Endothelial cell of umbilical vein (primary cell): ENCODE measurements at regions not wholly inside any gene's neighbourhood (a gene's known extent, or its start where the extent isn't known, plus 50 kb on each side); places are given as distances from the start of the nearest gene placed in this dataset.

Experiments used
- BruUV-seq: library from RNA; stranded (reverse); fragments of 400-500 nt; replicated peaks from 2 replicates; lab custom pipeline; 2021; lab: Mats Ljungman, UMichigan
- CTCF ChIA-PET: fragments of 300-600, 350-600 bp; sonication (Branson Sonifier 250); formaldehyde crosslinking; loops from one replicate; lab custom pipeline; 2021; ENCODE audit warnings: antibody characterized with exemption, inconsistent platforms; lab: Charles Lee
- POLR2A ChIA-PET: fragments of 300-600, 350-600 bp; sonication (Branson Sonifier 250); formaldehyde crosslinking; loops from one replicate; lab custom pipeline; 2021; ENCODE audit warnings: antibody characterized with exemption, inconsistent platforms; lab: Charles Lee
- DNase-seq: peaks from one replicate; pipeline ENCODE4 v3.0.0-alpha.2; 2011; ENCODE audit warnings: low read depth, low spot score
- FAIRE-seq: peaks from 2 replicates; lab custom pipeline; 2011; peaks lifted over from hg19 to GRCh38; lab: Jason Lieb, UNC
- H2AFZ ChIP-seq: 2 replicates; pipeline ENCODE4 v1.6.0; 2012; ENCODE audit warnings: low read depth, low read length, control low read depth, inconsistent platforms
- H3K27ac ChIP-seq: 2 replicates; pipeline ENCODE4 v1.5.1; 2011; ENCODE audit warnings: low read depth, mild to moderate bottlenecking, control low read depth, low read length, moderate library complexity; ENCODE audit not compliant: insufficient read depth
- H3K27me3 ChIP-seq, 2 experiments: 2 replicates each; pipeline versions ENCODE4 v1.6.0 to v1.6.1; 2011; ENCODE audit warnings: low read length in 2 of 2, mixed read lengths in 1 of 2; ENCODE audit not compliant: control insufficient read depth in 2 of 2, insufficient read depth in 2 of 2
- H3K36me3 ChIP-seq, 2 experiments: 2 replicates in 1 of 2; 3 replicates in 1 of 2; pipeline ENCODE4 v1.5.1; 2011; ENCODE audit warnings: low read length in 2 of 2, mild to moderate bottlenecking in 1 of 2, moderate library complexity in 1 of 2; ENCODE audit not compliant: control insufficient read depth in 2 of 2, insufficient read depth in 2 of 2; ENCODE audit errors: extremely low read depth in 1 of 2
- H3K4me1 ChIP-seq: 3 replicates; pipeline ENCODE4 v1.5.1; 2011; ENCODE audit warnings: mild to moderate bottlenecking, low read length; ENCODE audit not compliant: control insufficient read depth, insufficient read depth; ENCODE audit errors: extremely low read depth
- H3K4me2 ChIP-seq: 2 replicates; pipeline ENCODE4 v1.6.1; 2011; ENCODE audit warnings: low read length, control low read depth, mixed read lengths; ENCODE audit not compliant: insufficient read depth
- H3K4me3 ChIP-seq, 3 experiments: fragments of 200-600 bp in 1 of 3; sonication (generic), shearing (Covaris generic) in 1 of 3; replicated peaks in 1 of 3; 2 replicates each; pipeline ENCODE4 v1.5.1; 2011 to 2016; ENCODE audit warnings: control low read depth in 3 of 3, low read length in 3 of 3, mild to moderate bottlenecking in 2 of 3, inconsistent platforms in 1 of 3, low read depth in 1 of 3, moderate library complexity in 1 of 3; ENCODE audit not compliant: insufficient read depth in 1 of 3
- H3K79me2 ChIP-seq: 2 replicates; pipeline ENCODE4 v1.6.0; 2012; ENCODE audit warnings: low read length, inconsistent platforms; ENCODE audit not compliant: control insufficient read depth, insufficient read depth
- H3K9ac ChIP-seq: replicated peaks from 2 replicates; pipeline ENCODE3; 2011; ENCODE audit warnings: low read length, control low read depth; ENCODE audit not compliant: insufficient read depth; ENCODE audit errors: extremely low read depth
- H3K9me1 ChIP-seq: replicated peaks from 3 replicates; pipeline ENCODE4 v1.6.0; 2011; ENCODE audit warnings: mild to moderate bottlenecking, low read length; ENCODE audit not compliant: control insufficient read depth, insufficient read depth; ENCODE audit errors: extremely low read depth
- H3K9me3 ChIP-seq: replicated peaks from 2 replicates; pipeline ENCODE4 v1.5.1; 2012; ENCODE audit warnings: low read length, inconsistent platforms; ENCODE audit not compliant: control insufficient read depth, insufficient read depth
- H4K20me1 ChIP-seq: replicated peaks from 2 replicates; pipeline ENCODE3; 2011; ENCODE audit warnings: mild to moderate bottlenecking, low read length; ENCODE audit not compliant: control insufficient read depth, insufficient read depth; ENCODE audit errors: extremely low read depth
- EZH2 ChIP-seq: IDR thresholded peaks from 2 replicates; pipeline ENCODE4 v1.6.1; 2012; ENCODE audit warnings: borderline replicate concordance, low read depth, mild to moderate bottlenecking, moderate library complexity, low read length, inconsistent platforms; ENCODE audit not compliant: severe bottlenecking
- FOS ChIP-seq: IDR thresholded peaks from 2 replicates; pipeline ENCODE4 v1.6.1; 2011; ENCODE audit warnings: mild to moderate bottlenecking, low read length, moderate library complexity, borderline replicate concordance; ENCODE audit not compliant: insufficient read depth
- GATA2 ChIP-seq: IDR thresholded peaks from 2 replicates; pipeline ENCODE4 v1.7.0; 2011; ENCODE audit warnings: low read depth, mild to moderate bottlenecking, moderate library complexity, mixed read lengths, low read length; ENCODE audit not compliant: insufficient read length, insufficient read depth
- JUN ChIP-seq: IDR thresholded peaks from 2 replicates; pipeline ENCODE4 v1.6.1; 2011; ENCODE audit warnings: borderline replicate concordance, low read depth; ENCODE audit not compliant: insufficient read length, insufficient read depth
- MAX ChIP-seq: IDR thresholded peaks from 2 replicates; pipeline ENCODE4 v1.6.1; 2011; ENCODE audit not compliant: insufficient read depth, insufficient read length
- MYC ChIP-seq: IDR thresholded peaks from one replicate; pipeline ENCODE4 v1.6.1; 2011; ENCODE audit warnings: mild to moderate bottlenecking, low read depth, low read length
- POLR2A ChIP-seq: IDR thresholded peaks from 2 replicates; pipeline ENCODE4 v1.6.1; 2012; ENCODE audit warnings: low read depth, mild to moderate bottlenecking, control low read depth, low read length
- POLR2AphosphoS5 ChIP-seq: IDR thresholded peaks from 2 replicates; pipeline ENCODE4 v1.6.1; 2012; ENCODE audit warnings: low read depth, mild to moderate bottlenecking, control low read depth, low read length, moderate library complexity; ENCODE audit not compliant: insufficient read depth
- dilution Hi-C: fragments of 300-500 bp; cut with MboI; formaldehyde crosslinking; loops from one replicate; pipeline ENCODE4 v1.15.0; 2019; ENCODE audit warnings: low sequenced_read_pairs; ENCODE audit not compliant: extremely low pct_ligation_motif_present
- intact Hi-C: fragments of 100-400 bp; cut with micrococcal nuclease; formaldehyde crosslinking; loops from one replicate; pipeline ENCODE4 v1.10.0; 2022
- TF ChIP-seq, protein P1 (sequence below), 2 donors: IDR thresholded peaks; 1 replicate in 1 of 2; 2 replicates in 1 of 2; pipeline ENCODE4 v1.5.1; 2011; ENCODE audit warnings: low read length in 2 of 2, mild to moderate bottlenecking in 2 of 2, moderate library complexity in 2 of 2, control low read depth in 1 of 2, inconsistent platforms in 1 of 2, low read depth in 1 of 2; ENCODE audit not compliant: insufficient read depth in 1 of 2; ENCODE audit errors: extremely low read depth in 1 of 2

DNA sequence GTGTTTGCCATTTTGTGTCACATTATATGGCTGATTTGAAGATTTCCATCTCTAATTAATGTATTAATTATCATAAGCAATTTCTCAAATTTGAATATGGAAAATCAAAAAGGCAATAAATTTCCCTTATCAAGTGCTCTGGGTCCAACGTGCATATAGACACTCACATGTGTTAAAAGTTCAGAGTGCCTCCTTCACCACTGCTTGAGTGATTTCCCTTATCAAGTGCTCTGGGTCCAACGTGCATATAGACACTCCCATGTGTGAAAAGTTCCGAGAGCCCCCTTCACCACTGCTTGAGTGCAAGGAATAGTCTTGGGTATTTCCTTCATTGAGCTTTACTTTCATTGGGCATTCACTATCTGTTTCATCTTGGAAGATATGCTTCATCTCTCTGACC lies 421.0 kb upstream of the ZNF717 start:
- Histone ChIP-seq H3K27ac (no peak overlapping the region), H3K4me3 (no peak overlapping the region), H3K9me3 (no peaks in the 10 kb centered on the region), H3K4me2 (no peak overlapping the region), H3K4me1 (no peaks in the 10 kb centered on the region), H2AFZ (no peak overlapping the region), H3K79me2 (no peaks in the 10 kb centered on the region), H3K36me3 (no peaks in the 10 kb centered on the region), H4K20me1 (no peaks in the 10 kb centered on the region), H3K27me3 (no peaks in the 10 kb centered on the region), H3K9ac (no peak overlapping the region), H3K9me1 (no peaks in the 10 kb centered on the region)
- dilution Hi-C loops (no loop called here), intact Hi-C loops (no loop called here)
- FAIRE-seq (no peak), DNase-seq (no peak)
- no TSS peak for BruUV-seq
- ChIA-PET POLR2A (no interaction called here), CTCF (no interaction called here)
- TF ChIP-seq, protein P1, sequence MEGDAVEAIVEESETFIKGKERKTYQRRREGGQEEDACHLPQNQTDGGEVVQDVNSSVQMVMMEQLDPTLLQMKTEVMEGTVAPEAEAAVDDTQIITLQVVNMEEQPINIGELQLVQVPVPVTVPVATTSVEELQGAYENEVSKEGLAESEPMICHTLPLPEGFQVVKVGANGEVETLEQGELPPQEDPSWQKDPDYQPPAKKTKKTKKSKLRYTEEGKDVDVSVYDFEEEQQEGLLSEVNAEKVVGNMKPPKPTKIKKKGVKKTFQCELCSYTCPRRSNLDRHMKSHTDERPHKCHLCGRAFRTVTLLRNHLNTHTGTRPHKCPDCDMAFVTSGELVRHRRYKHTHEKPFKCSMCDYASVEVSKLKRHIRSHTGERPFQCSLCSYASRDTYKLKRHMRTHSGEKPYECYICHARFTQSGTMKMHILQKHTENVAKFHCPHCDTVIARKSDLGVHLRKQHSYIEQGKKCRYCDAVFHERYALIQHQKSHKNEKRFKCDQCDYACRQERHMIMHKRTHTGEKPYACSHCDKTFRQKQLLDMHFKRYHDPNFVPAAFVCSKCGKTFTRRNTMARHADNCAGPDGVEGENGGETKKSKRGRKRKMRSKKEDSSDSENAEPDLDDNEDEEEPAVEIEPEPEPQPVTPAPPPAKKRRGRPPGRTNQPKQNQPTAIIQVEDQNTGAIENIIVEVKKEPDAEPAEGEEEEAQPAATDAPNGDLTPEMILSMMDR (IDR thresholded peaks at IDR 0.05; ENCODE audit: extremely low read depth in 1 of 2, insufficient read depth in 1 of 2, low read depth in 1 of 2, low read length in 2 of 2), result no peak
- TF ChIP-seq FOS (no peak), MYC (no peak), POLR2AphosphoS5 (no peak), POLR2A (no peak), GATA2 (no peak), EZH2 (no peak), MAX (no peak), JUN (no peak)
